SK-N-SH treated with all-trans-retinoic acid at 6 μM for 48 hours (cell line): ENCODE measurements at regions not wholly inside any gene's neighbourhood (a gene's known extent, or its start where the extent isn't known, plus 50 kb on each side); places are given as distances from the start of the nearest gene placed in this dataset.

Source experiments
- CSRNP3 ChIP-seq: fragments of 250-450 bp; sonication (Bioruptor Pico); IDR thresholded peaks from 2 replicates; pipeline ENCODE4 v1.5.1; 2021; ENCODE audit warnings: mild to moderate bottlenecking, moderate library complexity
- PATZ1 ChIP-seq: fragments of 250-450 bp; sonication (Bioruptor Pico); IDR thresholded peaks from 2 replicates; pipeline ENCODE4 v1.8.0; 2020; ENCODE audit warnings: mild to moderate bottlenecking, moderate library complexity, borderline replicate concordance
- POU6F1 ChIP-seq: fragments of 250-450 bp; sonication (Bioruptor Pico); IDR thresholded peaks from 2 replicates; pipeline ENCODE4 v1.8.0; 2021; ENCODE audit warnings: low read depth, mild to moderate bottlenecking, moderate library complexity, borderline replicate concordance
- PPARA ChIP-seq: fragments of 250-450 bp; sonication (Bioruptor Pico); IDR thresholded peaks from 2 replicates; pipeline ENCODE4 v1.5.0; 2020; ENCODE audit warnings: mild to moderate bottlenecking, borderline replicate concordance
- SNAI2 ChIP-seq: fragments of 250-450 bp; sonication (Bioruptor Pico); IDR thresholded peaks from 2 replicates; pipeline ENCODE4 v1.5.0; 2020; ENCODE audit warnings: mild to moderate bottlenecking, moderate library complexity
- TOX ChIP-seq: fragments of 250-450 bp; sonication (Bioruptor Pico); IDR thresholded peaks from 2 replicates; pipeline ENCODE4 v1.8.0; 2021; ENCODE audit warnings: mild to moderate bottlenecking, moderate library complexity, borderline replicate concordance
- ZFP3 ChIP-seq: fragments of 250-450 bp; sonication (Bioruptor Pico); IDR thresholded peaks from 2 replicates; pipeline ENCODE4 v1.5.0; 2020; ENCODE audit warnings: mild to moderate bottlenecking, moderate library complexity
- ZFP30 ChIP-seq: fragments of 450-650 bp; formaldehyde crosslinking; IDR thresholded peaks from 2 replicates; pipeline ENCODE4 v1.5.0; 2022; ENCODE audit warnings: mild to moderate bottlenecking, moderate library complexity
- ZNF565 ChIP-seq: fragments of 450-650 bp; formaldehyde crosslinking; conservative IDR thresholded peaks from 2 replicates; pipeline ENCODE4 v1.5.0; 2020; ENCODE audit warnings: low read depth, mild to moderate bottlenecking, moderate library complexity
- ZNF70 ChIP-seq: fragments of 450-650 bp; formaldehyde crosslinking; IDR thresholded peaks from 2 replicates; pipeline ENCODE4 v1.5.0; 2020; ENCODE audit warnings: mild to moderate bottlenecking, moderate library complexity

- TF ChIP-seq PPARA (CRISPR knock-in tag) (no peak), ZNF565 (no peak), ZNF70 (CRISPR knock-in tag) (no peak), POU6F1 (CRISPR knock-in tag) (no peak), PATZ1 (CRISPR knock-in tag) (no peak), ZFP30 (no peak), TOX (CRISPR knock-in tag) (no peak), SNAI2 (CRISPR knock-in tag) (no peak), CSRNP3 (CRISPR knock-in tag) (no peak), ZFP3 (CRISPR knock-in tag) (no peak)
Measured at GRCh38 chr13:81697826-81698225, 1356.9 kb upstream of the SPRY2 start.
